ENCODE measurements at regions not wholly inside any gene's neighbourhood (a gene's known extent, or its start where the extent isn't known, plus 50 kb on each side); places are given as distances from the start of the nearest gene placed in this dataset.

- Histone ChIP-seq H3K79me2 (ENCODE audit: low read length) (no peaks in the 10 kb centered on the region), H2AFZ (ENCODE audit: low read depth, low read length) (no peak overlapping the region), H3K4me3 (ENCODE audit: low read length) (no peak overlapping the region), H3K9me3 (ENCODE audit: insufficient read depth, low read length) (no peaks in the 10 kb centered on the region), H3K9ac (ENCODE audit: low read length) (no peak overlapping the region), H3K27ac (ENCODE audit: low read length) (no peak overlapping the region), H3K27me3 (ENCODE audit: low read depth, low read length) (no peaks in the 10 kb centered on the region), H3K4me2 (ENCODE audit: low read length) (no peak overlapping the region), H3K4me1 (ENCODE audit: low read length) (no peaks in the 10 kb centered on the region), H3K36me3 (replicated peaks; ENCODE audit: low read depth, low read length) (no peaks in the 10 kb centered on the region), H4K20me1 (ENCODE audit: insufficient read depth, low read length) (no peaks in the 10 kb centered on the region)
- no peak for TF ChIP-seq CTCF (IDR thresholded peaks at IDR 0.05; ENCODE audit: low read depth, low read length)
- no peak for TF ChIP-seq EZH2phosphoT487 (IDR thresholded peaks at IDR 0.05; ENCODE audit: low read depth)
Measured at GRCh38 chr15:95897651-95898050, 432.8 kb upstream of the NR2F2 start.

- H3K9ac ChIP-seq (ENCODE audit: low read length), result no peak overlapping the region
- H3K4me2 ChIP-seq (ENCODE audit: low read length), result no peak overlapping the region
- H4K20me1 ChIP-seq (ENCODE audit: insufficient read depth, low read length), result no peaks in the 10 kb centered on the region
- H3K79me2 ChIP-seq (ENCODE audit: low read length), result no peaks in the 10 kb centered on the region
- no peaks in the 10 kb centered on the region for H3K9me3 ChIP-seq (ENCODE audit: insufficient read depth, low read length)
- no peaks in the 10 kb centered on the region for H3K4me1 ChIP-seq (ENCODE audit: low read length)
- TF ChIP-seq CTCF (IDR thresholded peaks at IDR 0.05; ENCODE audit: low read depth, low read length), result no peak
- H3K4me3 ChIP-seq (ENCODE audit: low read length), result no peak overlapping the region
- H3K36me3 ChIP-seq (replicated peaks; ENCODE audit: low read depth, low read length), result no peaks in the 10 kb centered on the region
- 0 out of 2 replicates have a peak, but pooled peaks cover 5% of the 10 kb centered on the region for H3K27me3 ChIP-seq (ENCODE audit: low read depth, low read length)
- H3K27ac ChIP-seq (ENCODE audit: low read length), result no peak overlapping the region
- H2AFZ ChIP-seq (ENCODE audit: low read depth, low read length), result no peak overlapping the region
Measured at GRCh38 chr15:95898761-95899160, 431.7 kb upstream of the NR2F2 start.

- Histone ChIP-seq H3K4me2 (ENCODE audit: low read length) (no peak overlapping the region), H3K4me1 (ENCODE audit: low read length) (no peaks in the 10 kb centered on the region), H3K27me3 (ENCODE audit: low read depth, low read length) (0 out of 2 replicates have a peak, but pooled peaks cover 5% of the 10 kb centered on the region), H3K36me3 (replicated peaks; ENCODE audit: low read depth, low read length) (no peaks in the 10 kb centered on the region), H3K4me3 (ENCODE audit: low read length) (no peak overlapping the region), H3K79me2 (ENCODE audit: low read length) (no peaks in the 10 kb centered on the region), H2AFZ (ENCODE audit: low read depth, low read length) (no peak overlapping the region), H3K9ac (ENCODE audit: low read length) (no peak overlapping the region), H4K20me1 (ENCODE audit: insufficient read depth, low read length) (no peaks in the 10 kb centered on the region), H3K9me3 (ENCODE audit: insufficient read depth, low read length) (no peaks in the 10 kb centered on the region), H3K27ac (ENCODE audit: low read length) (no peak overlapping the region)
- TF ChIP-seq CTCF (IDR thresholded peaks at IDR 0.05; ENCODE audit: low read depth, low read length) (no peak), EZH2phosphoT487 (IDR thresholded peaks at IDR 0.05; ENCODE audit: low read depth) (no peak)
Measured at GRCh38 chr15:95901271-95901670, 429.2 kb upstream of the NR2F2 start.

- H3K9ac ChIP-seq (ENCODE audit: low read length), result no peak overlapping the region
- TF ChIP-seq EZH2phosphoT487 (IDR thresholded peaks at IDR 0.05; ENCODE audit: low read depth) (no peak), CTCF (IDR thresholded peaks at IDR 0.05; ENCODE audit: low read depth, low read length) (no peak)
- H3K27me3 ChIP-seq (ENCODE audit: low read depth, low read length), result 0 out of 2 replicates have a peak, but pooled peaks cover 5% of the 10 kb centered on the region
- H3K4me2 ChIP-seq (ENCODE audit: low read length), result no peak overlapping the region
- no peaks in the 10 kb centered on the region for H3K79me2 ChIP-seq (ENCODE audit: low read length)
- H3K36me3 ChIP-seq (replicated peaks; ENCODE audit: low read depth, low read length), result no peaks in the 10 kb centered on the region
- H2AFZ ChIP-seq (ENCODE audit: low read depth, low read length), result no peak overlapping the region
- H3K4me3 ChIP-seq (ENCODE audit: low read length), result no peak overlapping the region
- no peaks in the 10 kb centered on the region for H3K4me1 ChIP-seq (ENCODE audit: low read length)
- H3K9me3 ChIP-seq (ENCODE audit: insufficient read depth, low read length), result no peaks in the 10 kb centered on the region
- no peak overlapping the region for H3K27ac ChIP-seq (ENCODE audit: low read length)
- no peaks in the 10 kb centered on the region for H4K20me1 ChIP-seq (ENCODE audit: insufficient read depth, low read length)
Measured at GRCh38 chr15:95902606-95903005, 427.9 kb upstream of the NR2F2 start.

Measured in OCI-LY3 (cell line).